GM21786 (cell line): ENCODE measurements at regions not wholly inside any gene's neighbourhood (a gene's known extent, or its start where the extent isn't known, plus 50 kb on each side); places are given as distances from the start of the nearest gene placed in this dataset.

Experiments
- ATAC-seq: cut with Tn5 transposase; IDR thresholded peaks from one replicate; pipeline ENCODE4 v1.9.1; 2021; ENCODE audit not compliant: unreplicated experiment

DNA sequence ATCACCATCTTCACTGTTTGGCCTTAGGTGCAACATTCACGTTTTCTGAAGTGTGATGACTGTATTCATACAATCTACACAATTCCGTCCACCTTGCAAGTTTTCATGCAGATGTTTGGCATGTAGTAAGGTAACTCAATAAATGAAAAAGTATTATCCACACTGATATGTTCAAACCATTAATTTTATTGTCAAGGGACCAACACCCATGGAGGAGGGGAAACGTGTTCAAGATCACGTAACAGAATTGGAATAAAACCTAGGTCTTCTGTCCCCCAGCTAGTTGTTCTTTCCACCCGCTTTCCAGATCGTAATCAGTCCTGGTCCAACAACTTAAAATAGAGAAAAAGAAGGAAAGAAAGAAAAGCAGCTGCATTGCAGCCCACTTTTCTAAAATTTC is 560.4 kb upstream of the MCTP2 start:
- no peak for ATAC-seq

DNA sequence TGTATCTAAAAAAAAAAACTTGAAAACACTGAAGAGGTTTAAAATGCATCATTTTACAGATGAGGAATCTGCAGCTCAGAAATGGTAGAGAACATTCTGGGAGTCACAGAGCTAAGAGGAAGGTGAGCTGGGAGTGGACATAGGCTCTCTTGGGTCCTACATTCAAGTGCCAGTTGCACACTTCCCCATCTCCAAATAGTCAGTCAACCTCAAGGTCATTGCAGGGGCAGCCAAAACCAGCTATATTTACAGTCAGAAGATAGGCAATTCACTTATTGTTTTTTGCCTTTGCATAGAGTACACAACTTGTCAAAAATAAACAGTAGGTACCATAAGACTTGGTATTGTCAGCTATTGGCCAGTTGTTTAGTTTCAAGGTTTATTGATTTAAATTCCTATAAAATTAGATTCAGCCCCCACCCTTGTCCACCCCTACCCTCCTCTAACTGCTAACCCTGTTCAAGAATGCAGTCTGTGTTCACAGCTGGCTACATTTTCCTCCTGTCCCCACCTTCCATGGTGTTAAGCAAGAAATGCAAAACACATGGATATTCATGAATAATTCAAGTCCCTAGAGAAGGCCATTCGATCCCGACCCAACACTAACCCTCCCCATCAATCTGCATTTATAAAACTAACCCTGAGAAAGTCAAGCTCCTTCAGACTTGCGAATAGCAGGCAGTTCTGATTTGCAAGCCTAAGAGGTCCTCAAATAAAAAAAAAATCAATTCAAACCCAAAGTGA is 567.0 kb upstream of the MCTP2 start:
- ATAC-seq = no peak

- ATAC-seq = no peak
Measured at GRCh38 chr15:93662162-93662885, 569.0 kb upstream of the MCTP2 start.

- ATAC-seq = no peak
Measured at GRCh38 chr15:93658026-93658816, 569.2 kb upstream of the RGMA start.

- ATAC-seq = no peak
Measured at GRCh38 chr15:93656041-93656440, 567.0 kb upstream of the RGMA start.

- no peak for ATAC-seq
Measured at GRCh38 chr15:93649691-93650235, 560.8 kb upstream of the RGMA start.

DNA sequence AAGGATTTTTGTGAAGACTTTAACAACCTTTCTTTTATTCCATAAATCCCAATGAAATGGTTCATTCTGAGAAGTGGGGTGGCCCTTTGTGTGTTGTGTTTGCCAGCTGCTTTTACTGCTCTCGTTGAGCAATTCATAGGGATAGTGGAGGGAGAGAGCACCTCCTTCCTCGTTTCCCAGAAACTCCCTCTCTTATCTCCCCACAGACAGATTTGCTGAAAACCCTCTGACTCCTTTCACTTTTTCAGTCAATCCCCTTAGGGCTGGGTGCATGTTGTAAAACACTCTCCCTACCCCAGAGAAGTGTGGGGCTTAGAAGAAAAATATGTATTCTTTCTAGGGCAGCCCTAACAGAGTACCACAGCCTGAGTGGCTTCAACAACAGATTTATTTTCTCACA is 557.2 kb upstream of the RGMA start:
- no peak for ATAC-seq

- ATAC-seq = no peak
Measured at GRCh38 chr15:93645594-93645993, 556.6 kb upstream of the RGMA start.

DNA sequence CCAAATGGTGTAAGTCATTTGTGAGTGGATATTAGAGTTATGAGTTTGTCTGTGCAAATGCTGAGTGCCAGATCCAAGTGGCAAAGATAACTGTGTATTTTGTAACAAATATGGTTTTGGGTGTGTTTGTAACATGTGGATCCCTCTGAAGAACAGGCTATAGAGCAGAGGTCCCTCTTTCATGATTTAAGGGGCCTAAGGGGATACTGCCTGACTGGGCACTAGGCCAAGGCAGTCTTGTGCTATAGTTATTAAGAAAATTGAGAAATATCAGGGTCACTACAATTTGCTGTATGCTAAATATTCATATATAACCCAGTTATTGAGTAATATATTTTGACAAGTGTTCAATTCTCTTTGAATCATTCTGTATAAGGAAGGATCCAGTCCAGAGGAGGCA is 555.6 kb upstream of the RGMA start:
- no peak for ATAC-seq

DNA sequence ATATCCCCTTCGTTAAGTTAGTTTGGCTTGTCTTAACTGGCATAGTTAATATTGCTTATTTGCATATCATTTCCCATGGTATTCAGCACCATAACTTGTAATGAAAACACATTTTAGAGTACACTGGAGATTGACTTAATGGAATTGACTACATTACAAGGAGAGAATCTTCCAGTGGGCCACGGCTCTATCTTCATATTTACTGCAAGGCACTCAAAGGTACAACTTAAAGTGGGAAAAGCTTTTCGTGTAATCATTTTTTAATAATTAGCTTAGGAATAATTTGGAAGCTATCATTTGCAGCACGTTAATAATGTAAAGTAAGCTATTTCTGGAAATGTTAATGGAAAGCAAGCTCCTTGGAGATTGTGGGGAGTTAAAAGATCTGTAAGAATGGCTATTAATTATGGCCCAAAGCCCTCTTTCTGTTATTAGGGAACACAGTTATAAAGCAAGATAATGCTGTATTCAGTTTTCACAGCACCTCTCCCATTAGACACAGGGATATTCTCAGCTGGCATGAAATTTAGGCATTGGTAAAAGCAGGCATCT is 551.5 kb upstream of the RGMA start:
- ATAC-seq = no peak

- no peak for ATAC-seq
Measured at GRCh38 chr15:93631958-93632618, 543.1 kb upstream of the RGMA start.

GRCh38 chr15:93619597-93619996 is 530.6 kb upstream of the RGMA start:
- no peak for ATAC-seq

- ATAC-seq = no peak
Measured at GRCh38 chr15:93617443-93617842, 528.4 kb upstream of the RGMA start.

GRCh38 chr15:93614386-93615104 is 525.5 kb upstream of the RGMA start:
- no peak for ATAC-seq

GRCh38 chr15:93613386-93613785 is 524.4 kb upstream of the RGMA start:
- ATAC-seq = no peak

DNA sequence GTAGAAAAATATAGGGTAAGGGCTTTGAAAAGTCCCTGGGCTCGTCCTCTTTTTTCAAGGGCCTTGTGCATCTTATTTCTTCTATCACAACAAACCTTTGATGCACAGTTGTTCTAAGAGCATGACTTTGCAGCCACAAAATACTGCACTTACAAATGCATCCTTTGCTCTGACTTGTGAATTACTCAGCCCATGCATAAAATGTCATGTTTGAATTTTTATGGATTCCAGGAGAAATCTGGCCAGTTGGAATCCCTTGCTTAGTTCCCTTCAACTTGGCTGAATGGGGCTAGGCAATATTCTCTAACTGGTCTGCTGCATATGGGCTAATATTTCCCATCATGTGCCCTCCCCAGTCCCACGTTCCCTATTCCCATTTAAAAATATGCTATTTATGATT is 523.9 kb upstream of the RGMA start:
- no peak for ATAC-seq

- ATAC-seq = no peak
Measured at GRCh38 chr15:93610944-93611343, 521.9 kb upstream of the RGMA start.

DNA sequence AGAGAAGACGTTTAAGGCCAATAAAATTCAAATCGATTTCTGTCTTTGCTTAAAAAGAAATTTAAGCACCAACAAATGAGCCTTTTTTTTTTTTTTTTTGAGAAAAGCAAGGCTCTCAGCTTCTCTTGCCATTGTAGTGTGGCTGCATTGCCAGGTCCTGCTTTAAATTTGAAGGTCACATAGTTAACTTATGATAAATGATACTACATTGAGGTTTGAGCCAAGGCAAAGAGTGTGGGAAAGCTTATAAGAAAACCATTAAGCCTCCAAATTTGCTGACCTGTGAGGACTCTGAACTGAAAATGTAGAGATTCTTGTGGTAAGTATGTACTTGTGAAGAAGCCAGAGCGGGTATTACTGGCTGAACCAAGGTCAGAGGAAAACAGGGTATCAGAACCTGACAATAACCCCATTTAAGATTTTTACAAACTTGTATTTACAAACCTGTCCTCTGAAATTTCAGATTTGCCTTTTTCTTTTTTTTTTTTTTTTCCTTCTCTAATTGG is 519.7 kb upstream of the RGMA start:
- ATAC-seq = no peak

DNA sequence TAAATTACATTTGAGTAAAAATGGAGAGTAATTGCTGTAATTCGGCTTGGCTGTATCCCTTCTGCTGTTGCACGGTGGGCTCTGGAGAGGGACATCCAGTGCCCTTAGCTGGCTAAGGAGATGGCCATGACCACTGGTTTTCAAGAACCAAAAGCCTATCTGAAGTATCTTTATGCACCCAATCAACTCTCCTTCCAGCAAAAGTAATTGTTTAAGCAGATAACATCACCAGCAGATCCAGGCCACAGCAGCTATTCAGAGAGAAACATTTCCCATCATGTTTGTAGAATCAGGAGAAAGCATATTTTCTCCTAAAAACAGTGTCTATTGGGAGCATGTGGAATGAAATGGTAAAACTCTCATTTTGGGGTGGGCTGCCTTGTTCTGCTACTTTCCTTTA is 514.5 kb upstream of the RGMA start:
- no peak for ATAC-seq

- ATAC-seq = no peak
Measured at GRCh38 chr15:93587059-93587521, 498.1 kb upstream of the RGMA start.
